DOHH2 (cell line): ENCODE measurements at regions not wholly inside any gene's neighbourhood (a gene's known extent, or its start where the extent isn't known, plus 50 kb on each side); places are given as distances from the start of the nearest gene placed in this dataset.
"Not testable (repeated sequence)": the region's sequence is repeated elsewhere in the genome, so short reads cannot be mapped to it uniquely, and the experiment has no call there.

Experiments used
- H3F3A ChIP-seq: fragments of 200-600 bp; sonication (generic), shearing (Covaris generic); 2 replicates; pipeline ENCODE4 v1.6.0; 2016; ENCODE audit warnings: antibody characterized with exemption, mild to moderate bottlenecking; ENCODE audit not compliant: control insufficient read depth, insufficient read depth
- H3K27ac ChIP-seq: fragments of 200-600 bp; sonication (generic); 2 replicates; pipeline ENCODE4 v1.5.1; 2014; ENCODE audit warnings: low read depth, mild to moderate bottlenecking, low read length, moderate library complexity
- H3K27me3 ChIP-seq: fragments of 200-600 bp; sonication (generic); 2 replicates; pipeline ENCODE4 v1.6.1; 2014; ENCODE audit warnings: mild to moderate bottlenecking, low read length, mixed read lengths; ENCODE audit not compliant: control insufficient read depth
- H3K36me3 ChIP-seq: fragments of 200-600 bp; sonication (generic); 2 replicates; pipeline ENCODE4 v1.6.1; 2014; ENCODE audit warnings: mild to moderate bottlenecking, low read length, moderate library complexity, mixed read lengths; ENCODE audit not compliant: control insufficient read depth
- H3K4me1 ChIP-seq: fragments of 200-600 bp; sonication (generic); 2 replicates; pipeline ENCODE4 v1.6.1; 2014; ENCODE audit warnings: mild to moderate bottlenecking, low read length, mixed read lengths; ENCODE audit not compliant: control insufficient read depth
- H3K4me2 ChIP-seq: fragments of 200-600 bp; sonication (generic); 2 replicates; pipeline ENCODE4 v1.6.0; 2014; ENCODE audit warnings: mild to moderate bottlenecking, low read length, moderate library complexity
- H3K4me3 ChIP-seq: fragments of 200-600 bp; sonication (generic); 2 replicates; pipeline ENCODE4 v1.5.1; 2014; ENCODE audit warnings: mild to moderate bottlenecking, low read length, mixed read lengths
- H3K79me2 ChIP-seq: fragments of 200-600 bp; sonication (generic); 2 replicates; pipeline ENCODE4 v1.6.1; 2014; ENCODE audit warnings: mild to moderate bottlenecking, low read length, mixed read lengths; ENCODE audit not compliant: control insufficient read depth
- H3K9me2 ChIP-seq: fragments of 200-600 bp; sonication (generic); replicated peaks from 2 replicates; pipeline ENCODE4 v1.6.1; 2014; ENCODE audit warnings: mild to moderate bottlenecking, low read length, mixed read lengths; ENCODE audit not compliant: control insufficient read depth
- H3K9me3 ChIP-seq: fragments of 200-600 bp; sonication (generic); 2 replicates; pipeline ENCODE4 v1.6.1; 2014; ENCODE audit warnings: antibody characterized with exemption, low read length, mixed read lengths; ENCODE audit not compliant: control insufficient read depth, insufficient read depth
- H4K20me1 ChIP-seq: fragments of 200-600 bp; sonication (generic); 2 replicates; pipeline ENCODE4 v1.6.0; 2014; ENCODE audit warnings: low read depth, mild to moderate bottlenecking, antibody characterized with exemption, low read length, moderate library complexity; ENCODE audit not compliant: control insufficient read depth, insufficient read depth
- CTCF ChIP-seq: fragments of 200-600 bp; sonication (generic); IDR thresholded peaks from one replicate; pipeline ENCODE4 v1.5.1; 2014; ENCODE audit warnings: antibody characterized with exemption, mild to moderate bottlenecking, low read depth, low read length; ENCODE audit not compliant: poor library complexity, severe bottlenecking
- EZH2phosphoT487 ChIP-seq: fragments of 200-600 bp; sonication (generic); IDR thresholded peaks from 2 replicates; pipeline ENCODE4 v1.6.1; 2017; ENCODE audit warnings: borderline replicate concordance, mild to moderate bottlenecking, antibody characterized with exemption, low read length, moderate library complexity, mixed read lengths

- no peaks in the 10 kb centered on the region for H3F3A ChIP-seq
- no peaks in the 10 kb centered on the region for H3K9me3 ChIP-seq
- H3K4me1 ChIP-seq = no peaks in the 10 kb centered on the region
- no peak overlapping the region for H3K4me3 ChIP-seq
- H3K9me2 ChIP-seq = no peaks in the 10 kb centered on the region; the same call in 1 of the 2 replicates
- no peaks in the 10 kb centered on the region for H3K27me3 ChIP-seq
- no peak overlapping the region for H3K27ac ChIP-seq
- no peak for TF ChIP-seq CTCF
- no peak for TF ChIP-seq EZH2phosphoT487
- H3K79me2 ChIP-seq = no peaks in the 10 kb centered on the region
- no peaks in the 10 kb centered on the region for H4K20me1 ChIP-seq
- no peak overlapping the region for H3K4me2 ChIP-seq
- H3K36me3 ChIP-seq = no peaks in the 10 kb centered on the region
Observed at GRCh38 chr18:4931209-4931608, 265.8 kb downstream of the AKAIN1 start.

GRCh38 chr18:4921548-4921947 is 275.5 kb downstream of the AKAIN1 start:
- no peak overlapping the region for H3K4me2 ChIP-seq
- no peaks in the 10 kb centered on the region for H3K27me3 ChIP-seq
- no peak for TF ChIP-seq EZH2phosphoT487
- no peak for TF ChIP-seq CTCF
- H3K4me3 ChIP-seq = no peak overlapping the region
- no peaks in the 10 kb centered on the region for H3K36me3 ChIP-seq
- no peaks in the 10 kb centered on the region for H3K4me1 ChIP-seq
- no peaks in the 10 kb centered on the region for H3K9me2 ChIP-seq
- no peak overlapping the region for H3K27ac ChIP-seq
- H3K79me2 ChIP-seq = no peaks in the 10 kb centered on the region
- no peaks in the 10 kb centered on the region for H4K20me1 ChIP-seq
- H3K9me3 ChIP-seq = no peaks in the 10 kb centered on the region
- no peaks in the 10 kb centered on the region for H3F3A ChIP-seq

GRCh38 chr18:4917509-4917908 is 279.5 kb downstream of the AKAIN1 start:
- H3K4me1 ChIP-seq, H3K27me3 ChIP-seq, H3K4me2 ChIP-seq, H4K20me1 ChIP-seq, H3K79me2 ChIP-seq, H3K9me3 ChIP-seq, H3F3A ChIP-seq, H3K9me2 ChIP-seq, H3K27ac ChIP-seq, H3K4me3 ChIP-seq, H3K36me3 ChIP-seq: not testable (repeated sequence)

- no peak overlapping the region for H3K27ac ChIP-seq
- no peaks in the 10 kb centered on the region for H3K9me2 ChIP-seq
- no peaks in the 10 kb centered on the region for H3F3A ChIP-seq
- no peaks in the 10 kb centered on the region for H3K4me1 ChIP-seq
- no peaks in the 10 kb centered on the region for H3K27me3 ChIP-seq
- H3K4me3 ChIP-seq = no peak overlapping the region
- TF ChIP-seq EZH2phosphoT487 = no peak
- TF ChIP-seq CTCF = no peak
- no peaks in the 10 kb centered on the region for H3K9me3 ChIP-seq
- no peak overlapping the region for H3K4me2 ChIP-seq
- H3K79me2 ChIP-seq = no peaks in the 10 kb centered on the region
- H4K20me1 ChIP-seq = no peaks in the 10 kb centered on the region
- H3K36me3 ChIP-seq = no peaks in the 10 kb centered on the region
Observed at GRCh38 chr18:4908328-4908727, 288.7 kb downstream of the AKAIN1 start.
